HCT116 (cell line): ENCODE measurements at regions not wholly inside any gene's neighbourhood (a gene's known extent, or its start where the extent isn't known, plus 50 kb on each side); places are given as distances from the start of the nearest gene placed in this dataset.

Experiments used
- ATAC-seq: fragments of 200-7000 bp; cut with Tn5 transposase; 2 replicates; pipeline ENCODE4 v1.9.1; 2020; ENCODE audit warnings: mild to moderate bottlenecking, moderate library complexity
- BruUV-seq: library from RNA; stranded (reverse); fragments of 400-500 nt; replicated peaks from 2 replicates; lab custom pipeline; 2021; lab: Mats Ljungman, UMichigan
- CTCF ChIA-PET: fragments of 300-600 bp; sonication (Branson Sonifier 250); formaldehyde crosslinking; loops from one replicate; lab custom pipeline; 2021; ENCODE audit warnings: antibody characterized with exemption; lab: Charles Lee
- POLR2A ChIA-PET: fragments of 300-600, 350-600 bp; sonication (Branson Sonifier 250); formaldehyde crosslinking; loops from one replicate; lab custom pipeline; 2021; ENCODE audit warnings: antibody characterized with exemption; lab: Charles Lee
- RAD21 ChIA-PET, 2 experiments: fragments of 300-600 bp; sonication (Branson Sonifier 250); formaldehyde crosslinking; loops; one replicate each; lab custom pipeline; 2023; ENCODE audit warnings: low total read pairs in 2 of 2; ENCODE audit not compliant: uncharacterized antibody in 2 of 2, unreplicated experiment in 2 of 2, low non-redundant PET in 1 of 2; lab: Charles Lee
- DNase-seq: peaks from one replicate; pipeline ENCODE4 v3.0.0-alpha.2; 2010; ENCODE audit warnings: low read depth, low spot score
- H2AFZ ChIP-seq: fragments of 200-600 bp; shearing (Covaris generic), sonication (generic); 2 replicates; pipeline ENCODE4 v1.6.1; 2017; ENCODE audit warnings: low read depth, mixed run types, mixed read lengths, antibody characterized with exemption, low read length; ENCODE audit not compliant: poor library complexity, severe bottlenecking
- H3K27ac ChIP-seq: 2 replicates; pipeline ENCODE4 v1.5.1; 2012; ENCODE audit warnings: low read depth, low read length
- H3K27me3 ChIP-seq: fragments of 200-600 bp; sonication (generic); 2 replicates; pipeline ENCODE4 v1.6.1; 2016; ENCODE audit warnings: mixed run types, low read length, mixed read lengths; ENCODE audit not compliant: insufficient read depth
- H3K36me3 ChIP-seq, 2 experiments: fragments of 200-500 bp in 1 of 2; fragments of 200-600 bp in 1 of 2; sonication (Bioruptor generic) in 1 of 2; sonication (generic) in 1 of 2; 2 replicates each; pipeline versions ENCODE4 v1.5.1 to v1.6.1; 2014 to 2016; ENCODE audit warnings: low read length in 2 of 2, inconsistent platforms in 1 of 2, mixed read lengths in 1 of 2, mixed run types in 1 of 2; ENCODE audit not compliant: insufficient read depth in 2 of 2, control insufficient read depth in 1 of 2
- H3K4me1 ChIP-seq, 2 experiments: fragments of 200-600 bp in 1 of 2; sonication (generic) in 1 of 2; 2 replicates each; pipeline versions ENCODE4 v1.5.1 to v1.6.1; 2012 to 2017; ENCODE audit warnings: low read length in 2 of 2, inconsistent platforms in 1 of 2, mild to moderate bottlenecking in 1 of 2, mixed read lengths in 1 of 2, mixed run types in 1 of 2, moderate library complexity in 1 of 2; ENCODE audit not compliant: insufficient read depth in 2 of 2, control insufficient read depth in 1 of 2
- H3K4me2 ChIP-seq: fragments of 200-600 bp; sonication (generic); 2 replicates; pipeline ENCODE4 v1.6.1; 2017; ENCODE audit warnings: mixed run types, low read length, mixed read lengths
- H3K4me3 ChIP-seq, 2 experiments: fragments of 200-600 bp in 1 of 2; sonication (generic) in 1 of 2; replicated peaks in 1 of 2; 2 replicates each; pipeline ENCODE4 v1.5.1; 2011 to 2016; ENCODE audit warnings: low read length in 2 of 2, control low read depth in 1 of 2, low read depth in 1 of 2, mild to moderate bottlenecking in 1 of 2, mixed read lengths in 1 of 2, mixed run types in 1 of 2
- H3K79me2 ChIP-seq: fragments of 200-600 bp; sonication (generic); 2 replicates; pipeline ENCODE4 v1.6.1; 2017; ENCODE audit warnings: mild to moderate bottlenecking, mixed run types, low read length, moderate library complexity, mixed read lengths; ENCODE audit not compliant: insufficient read depth
- H3K9ac ChIP-seq: fragments of 200-600 bp; sonication (generic); 2 replicates; pipeline ENCODE4 v1.6.1; 2016; ENCODE audit warnings: low read length, mixed read lengths
- H3K9me2 ChIP-seq: fragments of 200-600 bp; sonication (generic), shearing (Covaris generic); 2 replicates; pipeline ENCODE4 v1.6.1; 2017; ENCODE audit warnings: mixed run types, mild to moderate bottlenecking, moderate library complexity; ENCODE audit not compliant: insufficient read depth
- H3K9me3 ChIP-seq, 2 experiments: fragments of 200-500 bp in 1 of 2; fragments of 200-600 bp in 1 of 2; sonication (Bioruptor generic) in 1 of 2; sonication (generic) in 1 of 2; 2 replicates each; pipeline ENCODE4 v1.6.1; 2014 to 2017; ENCODE audit warnings: low read length in 2 of 2, mixed read lengths in 2 of 2, inconsistent platforms in 1 of 2, low read depth in 1 of 2, mild to moderate bottlenecking in 1 of 2, mixed run types in 1 of 2, moderate library complexity in 1 of 2; ENCODE audit not compliant: control insufficient read depth in 1 of 2, insufficient read depth in 1 of 2
- H4K20me1 ChIP-seq: fragments of 200-600 bp; sonication (generic), shearing (Covaris generic); 2 replicates; pipeline ENCODE4 v1.6.1; 2017; ENCODE audit warnings: mixed run types, mild to moderate bottlenecking, moderate library complexity; ENCODE audit not compliant: insufficient read depth
- CBX3 ChIP-seq: IDR thresholded peaks from 2 replicates; pipeline ENCODE4 v1.6.1; 2012; ENCODE audit warnings: low read depth
- CEBPB ChIP-seq: IDR thresholded peaks from 2 replicates; pipeline ENCODE4 v1.6.1; 2012; ENCODE audit warnings: low read depth
- ELF1 ChIP-seq: IDR thresholded peaks from 2 replicates; pipeline ENCODE4 v1.6.1; 2012; ENCODE audit warnings: low read depth, borderline replicate concordance
- EZH2 ChIP-seq: fragments of 200-600 bp; sonication (generic); IDR thresholded peaks from 2 replicates; pipeline ENCODE4 v1.6.1; 2017; ENCODE audit warnings: antibody characterized with exemption, mixed run types
- FOSL1 ChIP-seq: IDR thresholded peaks from 2 replicates; pipeline ENCODE4 v1.6.1; 2012; ENCODE audit warnings: low read depth
- POLR2A ChIP-seq: IDR thresholded peaks from 2 replicates; pipeline ENCODE4 v1.7.0; 2011; ENCODE audit warnings: borderline replicate concordance; ENCODE audit not compliant: insufficient read depth, insufficient read length; ENCODE audit errors: extremely low read depth
- POLR2AphosphoS5 ChIP-seq: IDR thresholded peaks from 2 replicates; pipeline ENCODE4 v1.6.1; 2011; ENCODE audit warnings: mild to moderate bottlenecking, low read depth, low read length, moderate library complexity
- REST ChIP-seq: IDR thresholded peaks from 2 replicates; pipeline ENCODE4 v1.6.1; 2012; ENCODE audit warnings: low read depth
- SIN3A ChIP-seq: IDR thresholded peaks from 2 replicates; pipeline ENCODE4 v1.6.1; 2012; ENCODE audit warnings: low read depth
- SP1 ChIP-seq: IDR thresholded peaks from 2 replicates; pipeline ENCODE4 v1.6.1; 2012; ENCODE audit warnings: low read depth
- SRF ChIP-seq: IDR thresholded peaks from 2 replicates; pipeline ENCODE4 v1.6.1; 2012; ENCODE audit warnings: low read depth
- YY1 ChIP-seq: IDR thresholded peaks from 2 replicates; pipeline ENCODE4 v1.6.1; 2011; ENCODE audit warnings: low read length, low read depth, moderate library complexity, mild to moderate bottlenecking; ENCODE audit not compliant: insufficient replicate concordance; ENCODE audit errors: extremely low read depth
- ZFX ChIP-seq: fragments of 450-650 bp; IDR thresholded peaks from 2 replicates; pipeline ENCODE4 v1.6.1; 2017
- intact Hi-C: fragments of 100-400 bp; cut with micrococcal nuclease; formaldehyde crosslinking; loops from 2 replicates; pipeline ENCODE4 v1.10.0; 2022
- TF ChIP-seq, protein P1 (sequence below): IDR thresholded peaks from 2 replicates; pipeline ENCODE4 v1.6.1; 2011; ENCODE audit warnings: mild to moderate bottlenecking, low read length, moderate library complexity; ENCODE audit not compliant: insufficient replicate concordance; ENCODE audit errors: extremely low read depth
- TF ChIP-seq, protein P2 (sequence below): IDR thresholded peaks from 2 replicates; pipeline ENCODE4 v1.6.1; 2012
- TF ChIP-seq, protein P3 (sequence below), 3 experiments: fragments of 200-600 bp in 1 of 3; sonication (generic) in 1 of 3; IDR thresholded peaks in 2 of 3; conservative IDR thresholded peaks in 1 of 3; 2 replicates each; pipeline ENCODE4 v1.5.1; 2012 to 2017; ENCODE audit warnings: low read depth in 2 of 3, low read length in 2 of 3, antibody characterized with exemption in 1 of 3, borderline replicate concordance in 1 of 3, control low read depth in 1 of 3, mild to moderate bottlenecking in 1 of 3, mixed read lengths in 1 of 3, mixed run types in 1 of 3, moderate library complexity in 1 of 3; ENCODE audit not compliant: insufficient read depth in 1 of 3
- TF ChIP-seq, protein P4 (sequence below): IDR thresholded peaks from 2 replicates; pipeline ENCODE4 v1.6.1; 2012

GRCh38 chr2:171237751-171238505, 77.2 kb upstream of the TLK1 start:
- Histone ChIP-seq H3K9ac (no peak overlapping the region), H3K27ac (no peak overlapping the region), H3K4me1 (no peaks in the 10 kb centered on the region), H3K9me2 (no peaks in the 10 kb centered on the region), H3K79me2 (no peaks in the 10 kb centered on the region), H4K20me1 (no peaks in the 10 kb centered on the region), H3K9me3 (no peaks in the 10 kb centered on the region), H3K27me3 (no peaks in the 10 kb centered on the region), H3K4me2 (no peak overlapping the region), H2AFZ (no peak overlapping the region), H3K4me3 (no peak overlapping the region), H3K36me3 (no peaks in the 10 kb centered on the region)
- CTCF ChIA-PET, result no interaction called here
- ATAC-seq (no peak), DNase-seq (no peak)
- RAD21 ChIA-PET, result no interaction called here
- BruUV-seq, result no TSS peak
- TF ChIP-seq, protein P1, sequence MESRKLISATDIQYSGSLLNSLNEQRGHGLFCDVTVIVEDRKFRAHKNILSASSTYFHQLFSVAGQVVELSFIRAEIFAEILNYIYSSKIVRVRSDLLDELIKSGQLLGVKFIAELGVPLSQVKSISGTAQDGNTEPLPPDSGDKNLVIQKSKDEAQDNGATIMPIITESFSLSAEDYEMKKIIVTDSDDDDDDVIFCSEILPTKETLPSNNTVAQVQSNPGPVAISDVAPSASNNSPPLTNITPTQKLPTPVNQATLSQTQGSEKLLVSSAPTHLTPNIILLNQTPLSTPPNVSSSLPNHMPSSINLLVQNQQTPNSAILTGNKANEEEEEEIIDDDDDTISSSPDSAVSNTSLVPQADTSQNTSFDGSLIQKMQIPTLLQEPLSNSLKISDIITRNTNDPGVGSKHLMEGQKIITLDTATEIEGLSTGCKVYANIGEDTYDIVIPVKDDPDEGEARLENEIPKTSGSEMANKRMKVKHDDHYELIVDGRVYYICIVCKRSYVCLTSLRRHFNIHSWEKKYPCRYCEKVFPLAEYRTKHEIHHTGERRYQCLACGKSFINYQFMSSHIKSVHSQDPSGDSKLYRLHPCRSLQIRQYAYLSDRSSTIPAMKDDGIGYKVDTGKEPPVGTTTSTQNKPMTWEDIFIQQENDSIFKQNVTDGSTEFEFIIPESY, result no peak
- TF ChIP-seq SP1 (no peak), YY1 (no peak), POLR2A (no peak), REST (no peak), ZFX (no peak), CBX3 (no peak), SIN3A (no peak), POLR2AphosphoS5 (no peak), ELF1 (no peak), SRF (no peak), EZH2 (no peak), FOSL1 (no peak), CEBPB (no peak)
- TF ChIP-seq, protein P2, sequence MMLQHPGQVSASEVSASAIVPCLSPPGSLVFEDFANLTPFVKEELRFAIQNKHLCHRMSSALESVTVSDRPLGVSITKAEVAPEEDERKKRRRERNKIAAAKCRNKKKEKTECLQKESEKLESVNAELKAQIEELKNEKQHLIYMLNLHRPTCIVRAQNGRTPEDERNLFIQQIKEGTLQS, result no peak
- TF ChIP-seq, protein P3, sequence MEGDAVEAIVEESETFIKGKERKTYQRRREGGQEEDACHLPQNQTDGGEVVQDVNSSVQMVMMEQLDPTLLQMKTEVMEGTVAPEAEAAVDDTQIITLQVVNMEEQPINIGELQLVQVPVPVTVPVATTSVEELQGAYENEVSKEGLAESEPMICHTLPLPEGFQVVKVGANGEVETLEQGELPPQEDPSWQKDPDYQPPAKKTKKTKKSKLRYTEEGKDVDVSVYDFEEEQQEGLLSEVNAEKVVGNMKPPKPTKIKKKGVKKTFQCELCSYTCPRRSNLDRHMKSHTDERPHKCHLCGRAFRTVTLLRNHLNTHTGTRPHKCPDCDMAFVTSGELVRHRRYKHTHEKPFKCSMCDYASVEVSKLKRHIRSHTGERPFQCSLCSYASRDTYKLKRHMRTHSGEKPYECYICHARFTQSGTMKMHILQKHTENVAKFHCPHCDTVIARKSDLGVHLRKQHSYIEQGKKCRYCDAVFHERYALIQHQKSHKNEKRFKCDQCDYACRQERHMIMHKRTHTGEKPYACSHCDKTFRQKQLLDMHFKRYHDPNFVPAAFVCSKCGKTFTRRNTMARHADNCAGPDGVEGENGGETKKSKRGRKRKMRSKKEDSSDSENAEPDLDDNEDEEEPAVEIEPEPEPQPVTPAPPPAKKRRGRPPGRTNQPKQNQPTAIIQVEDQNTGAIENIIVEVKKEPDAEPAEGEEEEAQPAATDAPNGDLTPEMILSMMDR (IDR thresholded peaks at IDR 0.05 in 2 of 3, conservative IDR thresholded peaks at IDR 0.05 in 1 of 3; ENCODE audit: borderline replicate concordance in 1 of 3, insufficient read depth in 1 of 3, low read depth in 2 of 3, low read length in 2 of 3), result no peak
- TF ChIP-seq, protein P4, sequence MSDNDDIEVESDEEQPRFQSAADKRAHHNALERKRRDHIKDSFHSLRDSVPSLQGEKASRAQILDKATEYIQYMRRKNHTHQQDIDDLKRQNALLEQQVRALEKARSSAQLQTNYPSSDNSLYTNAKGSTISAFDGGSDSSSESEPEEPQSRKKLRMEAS, result no peak
- intact Hi-C loops, result no loop called here
- POLR2A ChIA-PET, result no interaction called here
